ENCODE measurements at regions not wholly inside any gene's neighbourhood (a gene's known extent, or its start where the extent isn't known, plus 50 kb on each side); places are given as distances from the start of the nearest gene placed in this dataset.

DNA sequence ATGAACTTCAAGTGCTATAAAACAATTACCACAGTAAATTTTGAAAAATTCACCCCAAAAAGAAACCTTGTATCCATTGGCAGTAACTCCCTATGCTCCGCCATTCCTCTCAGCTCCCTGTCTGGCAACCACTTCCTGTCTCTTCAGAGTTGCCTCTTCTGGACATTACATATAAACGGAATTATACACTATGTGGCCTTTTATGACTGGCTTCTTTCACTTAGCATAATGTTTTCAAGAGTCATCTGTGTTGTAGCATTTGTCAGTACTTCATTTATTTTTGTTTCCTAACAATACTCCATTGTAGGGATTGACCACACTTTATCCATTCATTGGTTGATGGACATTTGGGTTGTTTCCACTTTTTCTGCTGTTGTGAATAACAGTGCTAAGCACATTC lies 50.1 kb downstream of the CEP43 start:
- no peak for DNase-seq (ENCODE audit: low read depth)

DNA sequence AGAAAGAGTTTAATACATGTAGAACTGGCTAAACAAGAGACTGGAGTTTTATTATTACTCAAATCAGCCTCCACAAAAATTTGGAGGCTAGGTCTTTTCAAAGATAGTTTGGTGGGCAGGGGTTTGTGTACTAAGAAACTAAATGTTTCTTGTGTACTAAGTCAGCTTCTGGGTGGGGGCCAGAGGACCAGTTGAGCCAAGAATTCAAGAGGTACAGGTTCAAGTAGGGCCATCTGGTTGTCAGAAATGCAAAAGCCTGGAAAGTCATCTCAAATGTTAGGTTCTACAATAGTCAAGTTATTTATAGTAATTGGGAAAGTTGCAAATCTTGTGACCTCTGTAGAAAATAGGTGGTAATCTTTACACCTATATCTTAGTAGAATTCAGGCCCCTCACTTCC lies 51.7 kb downstream of the CEP43 start:
- DNase-seq (ENCODE audit: low read depth) = no peak

DNA sequence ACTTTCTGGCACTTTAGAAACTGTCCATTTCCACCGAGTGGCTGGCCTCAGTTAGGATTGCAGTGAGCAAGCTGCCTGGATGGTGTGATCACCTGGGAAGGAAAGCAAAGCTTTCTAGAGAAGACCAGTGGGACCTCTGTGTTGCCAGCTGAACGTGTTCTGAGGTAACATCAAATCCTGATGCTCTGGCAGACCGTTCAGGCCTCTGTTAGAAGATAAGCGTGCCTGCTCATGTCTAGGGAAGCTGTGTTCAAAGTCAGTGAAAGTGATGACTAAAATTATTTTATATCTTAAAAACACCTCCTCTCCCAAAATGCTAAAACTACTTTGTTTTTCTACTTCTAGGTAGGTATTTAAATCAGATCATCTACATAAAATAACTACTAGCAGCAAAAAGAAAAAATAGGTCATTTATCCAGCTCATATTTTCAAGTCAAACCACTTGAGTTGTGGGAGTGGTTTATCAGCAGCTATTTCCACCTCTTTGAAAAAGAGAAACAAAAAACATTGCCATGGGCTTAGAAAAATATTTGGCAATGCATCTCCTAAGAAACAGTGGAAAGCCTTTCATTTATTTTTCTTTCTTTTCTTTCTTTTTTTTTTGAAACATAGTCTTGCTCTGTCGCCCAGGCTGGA lies 54.8 kb downstream of the CEP43 start:
- no peak for DNase-seq (ENCODE audit: low read depth)

DNA sequence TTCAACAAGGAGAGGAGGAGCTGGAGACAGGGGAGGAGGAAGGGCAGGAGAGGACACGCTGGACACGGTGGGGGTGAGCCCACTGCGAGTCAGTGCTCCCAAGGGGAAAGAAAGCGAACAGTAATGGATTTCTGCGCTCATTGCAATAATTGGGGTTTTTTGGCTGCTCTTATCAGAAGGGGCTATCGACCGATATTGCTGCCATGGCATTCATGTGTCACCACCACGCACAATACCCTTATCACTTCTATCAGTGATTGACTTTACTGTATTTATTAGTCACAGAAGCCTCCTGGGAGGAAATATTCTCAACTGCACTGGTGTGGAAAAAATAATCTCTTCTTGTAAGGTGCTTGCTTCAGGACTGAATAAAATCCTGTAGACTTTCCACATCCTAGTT lies 55.8 kb downstream of the CEP43 start:
- peak; percentile 42 for DNase-seq (ENCODE audit: low read depth)

DNA sequence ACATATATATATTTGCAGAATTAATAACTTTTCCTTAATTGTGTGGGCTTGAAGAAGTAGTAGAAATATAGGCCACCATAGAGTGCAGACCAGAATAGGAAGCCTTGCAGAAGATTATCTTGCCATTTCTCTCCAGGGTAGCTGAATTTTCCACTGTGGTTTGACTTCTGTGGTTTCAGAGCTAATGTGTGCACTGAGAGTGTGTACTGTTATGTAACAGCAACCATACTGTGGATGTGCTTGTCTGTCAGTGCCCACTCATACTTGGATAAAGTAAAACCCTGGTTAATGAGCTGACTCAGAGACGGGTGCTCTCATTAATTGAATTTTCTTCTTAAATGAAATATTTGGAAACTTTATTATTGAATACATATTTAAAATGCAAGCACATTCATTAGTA lies 57.2 kb downstream of the CEP43 start:
- DNase-seq (ENCODE audit: low read depth) = peak; percentile 39

DNA sequence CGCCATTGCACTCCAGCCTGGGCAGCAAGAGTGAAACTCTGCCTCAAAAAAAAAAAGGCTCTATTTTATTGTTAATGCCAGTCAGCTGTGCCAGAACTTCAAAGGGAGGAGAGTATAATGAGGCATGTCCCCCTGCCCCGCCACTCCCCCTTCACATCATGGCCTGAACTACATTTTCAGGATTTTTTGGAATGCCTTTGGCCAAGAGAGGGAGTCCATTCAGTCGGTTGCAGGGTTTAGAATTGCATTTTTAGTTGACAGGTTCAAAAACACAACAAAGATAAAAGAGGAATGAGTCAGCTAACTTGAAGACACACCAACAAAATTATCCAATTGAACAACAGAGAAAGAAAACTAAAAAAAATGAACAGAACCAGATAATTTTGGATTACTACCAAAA lies 59.1 kb downstream of the CEP43 start:
- no peak for DNase-seq (ENCODE audit: low read depth)

All from T-helper 22 cell (primary cell).